ENCODE measurements at regions not wholly inside any gene's neighbourhood (a gene's known extent, or its start where the extent isn't known, plus 50 kb on each side); places are given as distances from the start of the nearest gene placed in this dataset.
"Not testable (repeated sequence)": the region's sequence is repeated elsewhere in the genome, so short reads cannot be mapped to it uniquely, and the experiment has no call there.

- DNase-seq (ENCODE audit: low spot score), result no peak
Observed at GRCh38 chr12:47410383-47410782, 295.4 kb downstream of the RPAP3 start.

DNA sequence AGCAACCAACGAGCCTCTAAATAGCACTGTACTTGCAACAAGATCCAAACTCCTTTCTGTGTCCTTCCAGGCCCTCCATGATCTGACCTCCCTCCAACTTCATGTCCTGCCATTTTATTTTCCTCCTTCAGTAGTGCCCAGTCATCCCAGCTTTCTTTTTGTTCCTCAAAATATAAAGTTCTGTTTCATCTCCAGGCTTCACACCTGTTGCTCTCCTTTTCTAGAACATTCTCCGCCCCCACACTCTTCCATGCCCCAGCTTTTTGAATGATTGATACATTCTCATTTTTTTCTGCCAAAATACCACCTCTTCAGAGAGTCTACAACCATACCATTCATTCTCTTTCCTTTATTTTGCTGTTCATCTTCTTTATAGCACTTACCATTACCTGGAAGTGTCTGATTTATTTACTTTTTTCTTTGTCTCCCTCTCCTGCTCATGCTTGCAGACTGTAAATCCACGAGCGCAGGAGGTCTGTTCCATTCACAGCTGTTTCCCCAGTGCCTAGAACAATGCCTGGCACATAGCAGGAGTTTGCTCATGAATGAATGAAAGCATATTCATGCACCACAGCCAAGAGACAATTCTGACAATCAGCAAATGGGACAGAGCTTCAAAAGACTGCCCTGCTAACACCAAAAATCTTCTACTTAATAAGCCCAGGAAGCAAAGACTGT is 296.4 kb downstream of the RPAP3 start:
- no peak for DNase-seq (ENCODE audit: low spot score)

GRCh38 chr12:47408171-47408871 is 297.5 kb downstream of the RPAP3 start:
- no peak for DNase-seq (ENCODE audit: low spot score)

DNA sequence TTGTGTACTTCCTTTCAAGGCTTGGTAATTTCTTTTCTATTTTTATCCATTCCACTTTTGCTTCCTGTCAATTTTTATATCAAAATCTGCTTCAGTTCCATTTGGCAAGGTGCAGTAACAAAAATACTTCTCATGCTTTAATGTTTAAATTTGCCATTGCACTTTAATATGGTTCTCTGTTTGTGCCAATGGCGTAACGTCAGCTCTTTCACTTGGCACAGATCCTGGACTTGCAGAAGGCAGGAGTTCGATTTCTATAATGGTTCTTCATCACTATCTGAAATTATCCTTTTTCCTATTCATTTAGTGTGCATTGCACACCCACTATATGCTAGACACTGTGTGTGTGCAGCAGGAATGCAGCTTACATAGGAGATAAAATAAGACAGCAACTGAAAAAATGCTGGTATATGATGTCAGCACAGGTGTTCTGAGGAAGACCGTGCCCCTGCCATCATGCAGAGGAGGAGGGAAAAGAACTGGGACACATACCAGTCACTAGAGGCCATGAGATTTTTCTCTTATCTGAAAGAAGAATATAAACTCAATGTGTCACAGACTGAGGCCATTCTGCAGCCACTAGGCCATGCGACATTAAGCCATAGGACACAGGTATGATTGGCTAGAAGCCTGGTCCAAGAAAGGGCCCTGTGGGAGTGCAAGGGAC is 298.2 kb downstream of the RPAP3 start:
- DNase-seq (ENCODE audit: low spot score), result no peak

- no peak for DNase-seq (ENCODE audit: low spot score)
Observed at GRCh38 chr12:47403681-47404080, 302.1 kb downstream of the RPAP3 start.

- not testable (repeated sequence) for DNase-seq (ENCODE audit: low spot score)
Observed at GRCh38 chr12:47401196-47401595, 304.6 kb downstream of the RPAP3 start.

DNA sequence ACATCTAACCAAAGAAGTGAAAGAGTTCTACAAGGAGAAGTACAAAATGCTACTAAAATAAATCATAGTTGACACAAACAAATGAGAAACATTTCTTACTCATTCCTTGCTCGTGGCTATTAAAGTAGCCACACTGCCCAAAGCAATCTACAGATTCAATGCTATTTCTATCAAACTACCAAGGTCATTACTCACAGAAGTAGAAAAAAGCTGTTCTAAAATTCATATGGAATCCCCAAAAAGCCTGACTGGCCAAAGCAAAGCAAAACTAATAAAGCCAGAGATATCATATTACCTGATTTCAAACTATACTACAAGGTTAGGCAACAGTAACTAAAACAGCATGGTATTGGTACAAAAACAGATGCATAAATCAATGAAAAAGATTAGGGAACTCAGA is 305.6 kb downstream of the RPAP3 start:
- DNase-seq (ENCODE audit: low spot score), result no peak

DNA sequence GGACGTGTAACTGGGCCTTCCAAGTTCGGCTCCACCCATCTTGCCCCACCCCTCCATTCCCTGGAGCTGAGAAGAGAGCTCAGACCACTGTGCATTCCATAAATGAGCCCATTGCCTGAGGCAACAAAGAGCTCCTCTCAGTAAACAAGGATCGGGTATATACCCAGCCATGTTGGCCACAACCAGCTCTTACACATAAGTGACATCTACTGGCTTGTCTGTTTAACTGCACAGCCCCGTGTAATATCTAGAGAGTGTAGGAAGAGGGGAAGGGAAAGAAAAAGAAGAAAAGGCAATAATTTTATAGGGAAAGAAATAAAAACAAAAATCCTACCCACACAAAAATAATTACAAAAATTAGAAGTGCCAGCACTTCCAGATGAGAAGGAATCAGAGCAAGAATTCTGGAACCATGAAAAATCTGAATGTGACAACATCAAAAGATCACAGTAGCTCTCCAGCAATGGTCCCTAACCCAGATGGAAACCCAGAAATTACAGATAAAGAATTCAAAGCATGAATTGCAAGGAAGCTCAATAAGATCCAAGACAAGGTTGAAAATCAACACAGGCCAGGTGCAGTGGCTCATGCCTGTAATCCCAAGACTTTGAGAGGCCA is 308.1 kb downstream of the RPAP3 start:
- peak; percentile 9 for DNase-seq (ENCODE audit: low spot score)

DNA sequence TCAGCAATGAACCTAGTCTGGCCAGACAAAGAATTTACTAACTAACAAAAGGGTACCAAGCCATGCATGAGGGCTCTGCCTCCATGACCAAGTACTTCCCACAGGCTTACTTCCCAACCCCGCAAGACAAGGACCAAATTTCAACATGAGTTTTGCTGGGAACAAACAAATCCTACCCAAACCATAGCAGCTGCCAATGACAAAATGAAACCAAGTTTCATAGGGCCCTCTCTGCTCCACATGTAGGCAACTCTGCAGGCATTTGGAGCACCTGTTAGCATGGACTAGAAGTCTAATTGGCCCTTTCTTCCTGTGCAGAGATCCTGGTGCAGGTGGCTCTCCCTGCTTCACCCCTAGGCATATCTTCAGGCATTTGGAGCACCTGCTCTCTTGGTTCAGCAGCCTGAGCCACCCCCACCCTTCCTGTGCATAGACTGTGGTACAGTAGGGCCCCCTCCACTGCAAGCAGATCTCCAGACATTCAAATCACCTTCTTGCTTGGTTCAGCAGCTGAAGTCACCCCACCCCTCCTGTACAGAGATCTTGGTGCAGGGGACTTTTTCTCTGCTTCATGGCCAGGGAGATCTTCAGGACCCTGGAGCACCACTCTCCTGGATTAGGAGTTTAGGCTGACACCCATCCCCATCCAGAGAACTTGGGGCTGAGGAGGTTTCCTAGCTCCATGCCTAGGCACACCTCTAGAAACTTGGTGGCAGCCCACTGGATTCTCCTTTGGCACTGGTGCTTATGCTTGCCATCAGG is 308.7 kb downstream of the RPAP3 start:
- DNase-seq (ENCODE audit: low spot score), result no peak

- DNase-seq (ENCODE audit: low spot score), result no peak
Observed at GRCh38 chr12:47394070-47394469, 311.8 kb downstream of the RPAP3 start.

- no peak for DNase-seq (ENCODE audit: low spot score)
Observed at GRCh38 chr12:47393403-47393790, 312.4 kb downstream of the RPAP3 start.

- no peak for DNase-seq (ENCODE audit: low spot score)
Observed at GRCh38 chr12:47391566-47391965, 311.8 kb upstream of the AMIGO2 start.

- DNase-seq (ENCODE audit: low spot score), result no peak
Observed at GRCh38 chr12:47388712-47389111, 309.0 kb upstream of the AMIGO2 start.

GRCh38 chr12:47387994-47388393 is 308.2 kb upstream of the AMIGO2 start:
- DNase-seq (ENCODE audit: low spot score), result no peak

GRCh38 chr12:47385653-47386052 is 305.9 kb upstream of the AMIGO2 start:
- no peak for DNase-seq (ENCODE audit: low spot score)

DNA sequence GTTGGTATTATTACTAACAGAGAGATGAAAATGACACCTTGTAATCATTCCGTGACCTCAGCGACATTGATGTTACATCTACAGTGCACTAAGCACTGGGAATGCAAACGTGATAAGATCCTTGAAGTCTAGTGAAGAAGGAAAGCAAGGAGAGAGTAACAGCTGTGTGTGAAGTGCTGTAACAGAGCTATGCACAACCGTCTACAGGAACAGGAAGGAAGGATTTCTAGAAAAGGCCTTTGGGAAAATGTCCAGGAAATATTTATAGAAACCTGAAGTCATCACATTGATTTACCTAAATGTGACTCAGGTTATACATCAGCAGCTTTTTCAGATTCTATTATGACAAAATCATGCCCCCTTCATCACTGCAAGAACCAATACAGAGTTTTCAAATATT is 304.2 kb upstream of the AMIGO2 start:
- no peak for DNase-seq (ENCODE audit: low spot score)

DNA sequence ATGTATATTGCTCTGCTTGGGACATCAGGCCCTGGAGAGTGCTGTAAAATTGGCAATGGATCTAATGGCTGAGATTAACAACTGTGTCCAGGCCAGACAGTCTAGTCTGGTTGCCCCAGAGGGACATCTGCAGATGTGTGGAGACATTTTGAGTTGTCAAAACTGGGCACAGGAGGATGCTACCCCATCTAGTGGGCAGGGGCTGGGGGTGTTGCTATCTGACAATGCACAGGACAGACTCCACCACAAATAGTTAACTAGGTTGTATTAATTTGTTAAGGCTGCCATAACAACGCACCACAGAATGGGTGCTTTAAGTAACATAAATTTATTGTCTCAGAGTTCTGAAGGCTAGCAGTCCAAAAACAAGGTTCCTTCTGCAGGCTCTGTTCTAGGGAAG is 302.5 kb upstream of the AMIGO2 start:
- DNase-seq (ENCODE audit: low spot score), result no peak

- no peak for DNase-seq (ENCODE audit: low spot score)
Observed at GRCh38 chr12:47378907-47379306, 299.1 kb upstream of the AMIGO2 start.

- DNase-seq (ENCODE audit: low spot score), result no peak
Observed at GRCh38 chr12:47378222-47378582, 298.4 kb upstream of the AMIGO2 start.

DNA sequence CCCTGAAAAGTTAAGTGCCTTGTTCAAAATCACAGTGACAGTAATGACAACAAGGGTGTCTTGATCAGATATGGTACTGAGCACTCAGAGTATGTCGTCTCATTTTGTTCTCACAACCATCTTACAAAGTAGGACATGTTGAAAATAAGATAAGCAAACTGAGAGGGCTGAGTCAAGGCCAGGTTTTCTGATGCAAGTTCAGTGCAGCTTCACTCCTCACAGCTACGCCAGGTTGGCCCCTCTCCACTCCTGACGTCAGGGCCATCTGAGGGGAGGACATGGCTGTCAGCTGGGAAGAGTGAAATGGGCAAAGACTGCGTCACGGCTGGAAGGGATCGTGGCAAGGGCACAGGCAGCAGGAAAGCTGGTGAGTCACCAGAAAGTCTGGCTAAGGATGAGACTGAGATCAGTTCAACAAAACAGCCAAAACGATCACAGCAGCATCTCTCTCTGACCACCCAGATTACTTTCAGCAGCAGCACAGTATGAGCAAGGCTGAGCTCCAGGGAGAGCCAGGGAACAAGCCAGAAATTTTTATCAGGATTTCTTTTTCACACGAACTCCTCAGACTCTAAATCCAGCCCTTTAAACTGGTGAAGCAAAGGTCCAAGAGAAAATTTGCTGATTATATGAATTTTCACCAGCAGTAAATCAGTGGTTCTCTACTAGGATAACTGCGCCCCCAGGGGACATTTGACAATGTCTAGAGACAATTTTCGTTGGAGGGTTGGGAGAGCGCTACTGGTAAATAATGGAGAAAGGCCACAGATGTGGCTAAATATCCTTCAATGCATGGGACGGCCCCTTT is 297.9 kb upstream of the AMIGO2 start:
- DNase-seq (ENCODE audit: low spot score), result no peak

DNA sequence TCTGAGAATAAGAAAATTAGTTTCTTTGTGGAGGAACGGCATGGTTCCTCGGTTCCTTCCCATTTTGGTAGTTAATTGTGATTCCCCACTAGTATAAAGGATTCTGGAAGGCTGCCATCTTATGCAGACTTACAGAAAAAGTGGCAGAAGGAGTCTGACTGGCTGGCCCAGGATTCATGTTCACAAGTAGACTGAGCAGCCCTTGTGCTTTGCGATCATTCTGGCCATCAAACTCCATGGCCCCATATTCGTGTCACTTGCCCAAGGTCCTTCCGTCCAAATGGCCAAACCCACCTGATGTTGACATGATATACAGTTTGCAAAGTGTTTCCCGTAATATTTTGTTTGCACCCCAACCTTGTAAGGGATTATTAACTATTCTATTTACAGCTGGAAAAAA is 297.2 kb upstream of the AMIGO2 start:
- no peak for DNase-seq (ENCODE audit: low spot score)
